HG03521 (cell line): ENCODE measurements at regions not wholly inside any gene's neighbourhood (a gene's known extent, or its start where the extent isn't known, plus 50 kb on each side); places are given as distances from the start of the nearest gene placed in this dataset.
"Not testable (repeated sequence)": the region's sequence is repeated elsewhere in the genome, so short reads cannot be mapped to it uniquely, and the experiment has no call there.

Experiments
- ATAC-seq: cut with Tn5 transposase; IDR thresholded peaks from one replicate; pipeline ENCODE4 v1.9.1; 2021; ENCODE audit warnings: mild to moderate bottlenecking, moderate library complexity; ENCODE audit not compliant: unreplicated experiment

- no peak for ATAC-seq
Measured at GRCh38 chr7:68122801-68123200, 1126.2 kb downstream of the TYW1 start.

- no peak for ATAC-seq
Measured at GRCh38 chr7:68125168-68125567, 1128.5 kb downstream of the TYW1 start.

- no peak for ATAC-seq
Measured at GRCh38 chr7:68133045-68133444, 1136.4 kb downstream of the TYW1 start.

GRCh38 chr7:68143345-68143744 lies 1146.7 kb downstream of the TYW1 start:
- no peak for ATAC-seq

DNA sequence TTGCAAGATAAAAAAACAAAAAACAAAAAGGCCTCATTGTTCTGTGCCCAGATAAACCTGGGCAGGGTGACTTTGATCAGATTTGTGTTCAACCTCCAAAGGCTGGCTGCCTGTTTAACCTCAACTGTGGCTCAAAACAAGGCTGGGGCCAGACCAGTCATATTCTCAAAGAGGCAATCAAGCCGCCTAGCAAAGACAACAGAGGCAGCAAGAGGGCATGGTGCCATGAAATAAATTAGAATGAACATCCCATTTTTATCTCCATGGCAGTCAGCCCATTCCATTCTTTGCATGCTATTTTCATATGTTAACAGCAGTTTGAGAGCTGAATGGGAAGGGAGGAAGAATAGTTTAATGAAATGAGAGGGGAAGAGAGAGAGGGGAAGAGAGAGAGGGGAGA lies 1150.3 kb downstream of the TYW1 start:
- ATAC-seq, result no peak

DNA sequence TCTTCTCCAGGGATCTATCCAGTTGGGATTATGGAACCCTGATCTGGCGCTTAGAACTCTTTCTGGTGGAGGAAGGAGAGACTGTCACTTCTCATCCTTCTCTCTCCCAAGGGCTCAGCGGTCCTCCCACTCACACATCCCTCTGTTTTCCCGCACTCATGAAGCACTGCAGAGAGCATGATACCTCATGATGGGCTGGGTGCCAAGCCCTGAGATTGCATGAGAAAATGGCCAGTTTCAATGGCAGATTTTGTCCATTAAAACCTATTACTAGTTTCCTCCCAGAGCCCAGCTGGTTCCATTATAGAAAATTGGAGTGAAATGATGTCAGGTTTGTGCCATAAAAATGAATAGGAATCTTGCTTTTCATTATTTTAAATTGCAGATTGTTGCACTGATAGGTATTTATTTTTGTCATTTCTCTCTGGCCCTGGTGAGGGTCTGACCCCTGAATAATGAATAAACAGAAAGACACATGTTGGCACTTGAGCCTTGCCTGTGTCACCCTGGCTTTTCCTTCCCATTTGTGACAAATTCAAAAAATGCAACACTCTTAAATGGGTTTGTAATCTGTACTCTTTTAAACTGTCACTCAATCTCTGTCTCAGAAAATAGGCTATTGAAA lies 1151.1 kb downstream of the TYW1 start:
- ATAC-seq, result no peak

DNA sequence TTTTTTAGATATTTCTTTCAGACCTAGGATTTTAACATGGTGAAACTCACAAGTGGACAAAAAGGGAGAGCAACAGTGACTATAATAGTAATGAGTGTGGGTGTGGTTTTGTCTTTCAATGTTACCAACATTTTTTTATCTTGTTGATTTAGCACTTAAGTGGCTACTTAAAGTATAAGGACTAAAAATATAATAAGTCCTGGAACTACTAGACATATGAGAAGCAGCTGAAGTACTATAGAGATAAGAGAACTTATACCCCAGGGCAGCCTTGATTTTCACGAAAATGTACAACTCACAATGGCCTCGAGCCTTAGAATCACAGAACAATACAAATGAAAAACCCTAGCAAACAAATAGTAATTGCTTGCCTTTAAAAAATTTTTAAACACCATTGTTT lies 1151.8 kb downstream of the TYW1 start:
- ATAC-seq, result no peak

DNA sequence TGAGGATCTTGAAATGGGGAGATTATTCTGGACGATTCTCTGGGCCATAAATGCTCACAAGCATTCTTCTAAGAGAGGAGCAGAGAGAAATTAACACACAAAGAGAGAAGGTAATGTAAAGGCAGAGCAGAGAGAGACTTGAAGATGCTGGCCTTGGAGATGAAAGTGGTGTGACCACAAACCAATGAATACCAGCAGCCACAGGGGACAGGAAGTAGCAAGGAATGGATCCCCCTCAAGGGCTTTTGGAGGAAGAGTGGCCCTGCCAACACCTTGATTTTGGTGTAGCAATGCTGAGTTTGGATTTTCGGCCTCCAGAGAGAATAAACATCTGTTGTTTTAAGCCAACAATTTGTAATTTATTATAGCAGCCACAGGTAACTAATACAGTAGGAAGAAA lies 1155.6 kb downstream of the TYW1 start:
- no peak for ATAC-seq

GRCh38 chr7:68155676-68156075 lies 1159.0 kb downstream of the TYW1 start:
- no peak for ATAC-seq

- no peak for ATAC-seq
Measured at GRCh38 chr7:68158686-68159295, 1162.2 kb downstream of the TYW1 start.

DNA sequence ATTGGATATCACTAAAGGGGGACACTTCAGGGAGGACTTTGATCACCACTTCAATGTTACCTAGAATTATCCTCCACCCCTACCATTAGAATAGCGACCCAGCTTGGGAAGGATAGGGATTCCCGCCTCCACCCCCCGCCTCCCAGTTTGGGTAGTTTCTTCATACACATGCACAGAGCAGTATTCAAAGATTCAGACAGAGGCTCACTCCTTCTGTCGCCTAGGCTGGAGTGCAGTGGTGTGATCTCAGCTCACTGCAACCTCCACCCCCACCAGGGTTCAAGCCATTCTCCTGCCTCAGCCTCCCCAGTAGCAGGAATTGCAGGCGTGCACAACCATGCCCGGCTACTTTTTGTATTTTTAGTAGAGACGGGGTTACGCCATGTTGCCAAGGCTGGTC lies 1166.1 kb downstream of the TYW1 start:
- ATAC-seq, result no peak

- ATAC-seq, result no peak
Measured at GRCh38 chr7:68166525-68166924, 1169.9 kb downstream of the TYW1 start.

GRCh38 chr7:68173513-68173912 lies 1176.9 kb downstream of the TYW1 start:
- no peak for ATAC-seq

- no peak for ATAC-seq
Measured at GRCh38 chr7:68176974-68177373, 1180.3 kb downstream of the TYW1 start.

DNA sequence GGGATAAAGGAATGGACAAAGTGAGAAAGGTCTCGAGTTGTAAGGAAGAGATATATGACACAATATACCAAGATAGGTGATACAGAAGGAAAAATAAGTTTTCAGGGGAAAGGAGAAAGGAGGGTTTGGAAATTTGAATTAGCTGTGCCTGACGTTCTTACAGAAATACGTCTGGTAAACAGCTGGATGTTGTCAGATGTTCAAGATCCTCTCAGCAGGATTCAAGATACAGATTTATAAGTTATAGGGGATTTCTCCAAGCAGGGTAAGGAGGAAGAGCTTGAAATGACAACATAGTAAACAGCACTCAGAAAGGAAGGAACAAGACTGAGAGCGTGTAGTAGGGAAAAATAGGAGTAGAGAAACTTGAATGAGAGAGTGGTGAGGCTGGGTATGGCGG lies 1184.1 kb downstream of the TYW1 start:
- no peak for ATAC-seq

GRCh38 chr7:68183176-68183575 lies 1186.5 kb downstream of the TYW1 start:
- ATAC-seq, result no peak

DNA sequence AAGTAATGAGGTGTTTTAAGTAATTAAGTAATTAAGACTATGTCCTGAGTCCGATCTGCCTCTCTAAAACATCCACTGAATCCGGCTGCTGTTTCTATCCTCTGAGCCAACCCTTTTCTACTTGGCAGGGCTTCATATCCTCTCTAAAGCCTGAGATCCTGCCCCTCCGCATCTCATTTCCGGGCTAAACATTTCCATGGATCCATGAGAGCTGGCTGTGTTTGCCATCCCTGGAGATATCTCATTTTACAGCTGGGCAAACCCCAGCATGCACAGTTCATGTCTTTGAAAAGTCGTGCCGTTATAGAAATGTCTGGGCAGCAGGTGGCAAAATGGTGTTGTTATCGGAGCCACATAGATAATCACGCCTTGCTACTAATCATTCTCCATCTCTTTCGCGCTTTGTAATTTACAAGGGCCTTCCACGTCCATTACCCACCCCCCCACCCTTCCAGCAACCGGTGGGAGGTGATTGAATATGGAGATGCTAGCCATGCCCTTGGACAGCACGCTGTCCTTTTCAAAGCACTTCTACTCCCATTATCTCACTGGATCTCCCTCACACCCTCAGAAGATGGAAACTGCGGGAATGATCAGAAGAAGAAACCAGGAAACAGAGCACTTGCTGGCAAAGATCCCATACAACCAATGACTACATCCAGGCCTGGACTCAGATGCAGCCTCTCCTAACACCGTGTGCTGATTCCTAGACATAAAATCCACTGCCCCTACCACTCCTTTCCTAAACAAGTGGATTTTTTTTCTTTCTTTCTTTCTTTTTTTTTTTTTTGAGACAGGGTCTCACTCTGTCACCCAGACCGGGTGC lies 1189.2 kb downstream of the TYW1 start:
- no peak for ATAC-seq

GRCh38 chr7:68187532-68187931 lies 1190.9 kb downstream of the TYW1 start:
- ATAC-seq, result no peak

GRCh38 chr7:68192941-68193340 lies 1196.3 kb downstream of the TYW1 start:
- no peak for ATAC-seq

DNA sequence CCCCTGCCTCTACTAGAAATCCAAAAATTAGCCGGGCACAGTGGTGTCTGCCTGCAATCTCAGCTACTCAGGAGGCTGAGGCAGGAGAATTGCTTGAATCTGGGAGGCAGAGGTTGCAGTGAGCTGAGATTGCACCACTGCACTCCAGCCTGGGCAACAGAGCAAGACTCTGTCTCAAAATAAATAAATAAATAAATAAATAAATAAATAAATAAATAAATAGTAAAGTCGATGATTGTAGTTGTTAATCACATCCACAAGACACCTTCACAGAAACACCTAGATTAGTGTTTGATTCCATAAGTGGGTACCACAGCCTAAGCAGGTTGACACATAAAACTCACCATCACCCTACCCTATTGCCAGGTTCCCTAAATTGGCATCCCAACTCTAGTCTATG lies 1199.0 kb downstream of the TYW1 start:
- not testable (repeated sequence) for ATAC-seq

- no peak for ATAC-seq
Measured at GRCh38 chr7:68200051-68200670, 1203.5 kb downstream of the TYW1 start.

DNA sequence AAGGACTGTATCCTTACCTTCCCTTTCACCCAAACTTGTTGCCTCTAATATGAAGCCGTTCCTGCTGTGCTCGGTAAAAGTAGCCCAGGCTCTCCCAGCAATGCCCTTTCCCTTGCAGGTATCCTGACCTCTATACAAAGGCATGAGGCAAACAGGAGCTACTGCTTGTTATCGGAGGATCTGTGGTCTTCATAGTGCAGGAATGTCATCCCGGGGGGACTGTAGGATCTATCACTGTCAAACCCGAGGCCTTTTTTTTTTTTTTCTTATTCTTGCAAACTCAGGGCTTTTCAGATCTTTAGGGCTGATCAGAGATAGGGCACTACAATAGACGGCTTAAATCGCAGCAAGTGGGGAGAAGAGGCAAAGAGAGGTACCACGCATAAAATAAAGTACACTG lies 1206.6 kb downstream of the TYW1 start:
- no peak for ATAC-seq
